HepG2 (cell line): ENCODE measurements at regions not wholly inside any gene's neighbourhood (a gene's known extent, or its start where the extent isn't known, plus 50 kb on each side); places are given as distances from the start of the nearest gene placed in this dataset.

ENCODE experiments used
- ATAC-seq: fragments of 200-7000 bp; cut with Tn5 transposase; 3 replicates; pipeline ENCODE4 v1.9.1; 2020; ENCODE audit warnings: mild to moderate bottlenecking, moderate library complexity
- BruUV-seq: library from RNA; stranded (reverse); fragments of 400-500 nt; replicated peaks from 2 replicates; lab custom pipeline; 2021; lab: Mats Ljungman, UMichigan
- CTCF ChIA-PET: fragments of 300-600 bp; formaldehyde crosslinking; extraction: SDS; loops from one replicate; lab custom pipeline; 2021; ENCODE audit warnings: low total read pairs, inconsistent platforms, low intra/inter-chr PET ratio; lab: Yijun Ruan, JAX
- POLR2A ChIA-PET: fragments of 350-600 bp; sonication (Branson Sonifier 250); formaldehyde crosslinking; loops from one replicate; lab custom pipeline; 2020; ENCODE audit warnings: antibody characterized with exemption, inconsistent platforms; lab: Yijun Ruan, JAX
- DNase-seq: peaks from one replicate; pipeline ENCODE4 v3.0.0-alpha.2; 2015; ENCODE audit warnings: low spot score
- FAIRE-seq: peaks from 3 replicates; lab custom pipeline; 2011; peaks lifted over from hg19 to GRCh38; lab: Jason Lieb, UNC
- H2AFZ ChIP-seq: one replicate; pipeline ENCODE4 v1.6.1; 2011; ENCODE audit warnings: low read length, inconsistent platforms
- H3K27ac ChIP-seq: fragments of 300-600 bp; 3 replicates; pipeline ENCODE4 v1.8.0; 2011; ENCODE audit warnings: mixed run types, mild to moderate bottlenecking, mixed read lengths, low read length, inconsistent platforms; ENCODE audit not compliant: insufficient read depth; ENCODE audit errors: extremely low read length
- H3K27me3 ChIP-seq, 2 experiments: fragments of 200-600 bp in 1 of 2; 2 replicates in 1 of 2; 3 replicates in 1 of 2; pipeline versions ENCODE4 v1.6.0 to v1.8.0; 2011; ENCODE audit warnings: low read length in 2 of 2, mild to moderate bottlenecking in 2 of 2, moderate library complexity in 2 of 2, inconsistent platforms in 1 of 2; ENCODE audit not compliant: insufficient read depth in 2 of 2, control insufficient read depth in 1 of 2
- H3K36me3 ChIP-seq, 2 experiments: fragments of 200-600 bp in 1 of 2; replicated peaks in 1 of 2; 2 replicates in 1 of 2; 3 replicates in 1 of 2; pipeline versions ENCODE4 v1.5.1 to v1.8.0; 2011; ENCODE audit warnings: low read length in 2 of 2, inconsistent platforms in 1 of 2; ENCODE audit not compliant: insufficient read depth in 2 of 2, control insufficient read depth in 1 of 2
- H3K4me1 ChIP-seq: 2 replicates; pipeline ENCODE4 v1.5.1; 2012; ENCODE audit warnings: low read length, inconsistent platforms; ENCODE audit not compliant: insufficient read depth
- H3K4me2 ChIP-seq: 2 replicates; pipeline ENCODE4 v1.6.0; 2011; ENCODE audit warnings: low read depth, low read length, inconsistent platforms
- H3K4me3 ChIP-seq, 3 experiments: fragments of 200-600 bp in 1 of 3; sonication (generic), shearing (Covaris generic) in 1 of 3; replicated peaks in 1 of 3; 2 replicates each; pipeline ENCODE4 v1.5.1; 2011 to 2016; ENCODE audit warnings: low read length in 3 of 3, inconsistent platforms in 2 of 3, low read depth in 2 of 3, mild to moderate bottlenecking in 2 of 3, control low read depth in 1 of 3, mixed read lengths in 1 of 3; ENCODE audit not compliant: insufficient read depth in 1 of 3
- H3K79me2 ChIP-seq: one replicate; pipeline ENCODE4 v1.6.1; 2011; ENCODE audit warnings: low read length, inconsistent platforms; ENCODE audit not compliant: insufficient read depth
- H3K9ac ChIP-seq: 2 replicates; pipeline ENCODE4 v1.6.0; 2011; ENCODE audit warnings: mild to moderate bottlenecking, low read depth, low read length, inconsistent platforms; ENCODE audit not compliant: insufficient read depth
- H3K9me3 ChIP-seq: 2 replicates; pipeline ENCODE4 v1.5.1; 2012; ENCODE audit warnings: mild to moderate bottlenecking, low read length
- H4K20me1 ChIP-seq: 2 replicates; pipeline ENCODE4 v1.6.0; 2011; ENCODE audit warnings: inconsistent platforms, mild to moderate bottlenecking, low read length, moderate library complexity; ENCODE audit not compliant: insufficient read depth
- CREB1 ChIP-seq, 2 experiments: fragments of 450-650 bp in 1 of 2; IDR thresholded peaks; 2 replicates each; pipeline ENCODE4 v1.6.1; 2016 to 2017; ENCODE audit warnings: control low read depth in 1 of 2, mild to moderate bottlenecking in 1 of 2, missing compliant biosample characterization in 1 of 2, missing genetic modification characterization in 1 of 2
- ZNF224 ChIP-seq: sonication (generic); formaldehyde crosslinking; IDR thresholded peaks from 2 replicates; pipeline ENCODE4 v1.5.0; 2020; ENCODE audit warnings: mild to moderate bottlenecking, missing genetic modification reagents
- ZNF501 ChIP-seq: sonication (generic); formaldehyde crosslinking; IDR thresholded peaks from 2 replicates; pipeline ENCODE4 v1.5.1; 2020; ENCODE audit warnings: mild to moderate bottlenecking, moderate library complexity, missing genetic modification reagents
- ZNF563 ChIP-seq: sonication (generic); formaldehyde crosslinking; IDR thresholded peaks from 2 replicates; pipeline ENCODE4 v1.8.0; 2022; ENCODE audit warnings: mild to moderate bottlenecking, moderate library complexity, missing genetic modification reagents
- in situ Hi-C: cut with HindIII; loops from 2 replicates; pipeline ENCODE4 v1.10.0; 2017; ENCODE audit warnings: low pct_unique_long_range_greater_than_20kb; ENCODE audit not compliant: extremely low pct_ligation_motif_present
- intact Hi-C: fragments of 100-400 bp; cut with micrococcal nuclease; formaldehyde crosslinking; loops from one replicate; pipeline ENCODE4 v1.10.0; 2022; ENCODE audit not compliant: unreplicated experiment
- TF ChIP-seq, protein P1 (sequence below): IDR thresholded peaks from 2 replicates; pipeline ENCODE4 v1.6.1; 2016; ENCODE audit warnings: mild to moderate bottlenecking, missing biosample characterization, missing genetic modification reagents
- TF ChIP-seq, protein P2 (sequence below): sonication (generic); formaldehyde crosslinking; IDR thresholded peaks from 2 replicates; pipeline ENCODE4; 2020; ENCODE audit warnings: missing genetic modification reagents, mild to moderate bottlenecking, borderline replicate concordance

DNA sequence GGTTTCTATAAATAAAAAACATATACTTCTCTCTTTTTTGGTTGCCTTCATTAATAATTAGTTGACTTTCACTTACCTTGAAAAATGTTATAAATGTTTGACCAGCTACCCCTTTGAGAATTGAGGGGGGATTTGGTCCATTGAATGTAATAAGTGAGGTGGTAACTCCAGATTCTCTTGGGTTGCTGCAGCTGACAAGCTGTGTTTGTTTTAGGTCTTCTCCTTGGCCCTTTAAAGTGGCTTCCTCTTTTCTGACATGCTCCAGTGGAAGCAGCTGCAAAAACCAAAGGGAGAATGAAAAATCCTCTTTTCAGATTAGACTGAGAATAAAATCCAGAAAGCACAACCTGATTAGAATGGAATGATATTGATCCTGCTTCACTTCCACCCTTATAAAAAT is 410.5 kb downstream of the TMEM38B start:
- Histone ChIP-seq H4K20me1 (no peaks in the 10 kb centered on the region), H3K9ac (no peak overlapping the region), H3K27me3 (no peaks in the 10 kb centered on the region), H2AFZ (no peak overlapping the region), H3K4me2 (no peak overlapping the region), H3K9me3 (no peaks in the 10 kb centered on the region), H3K36me3 (no peaks in the 10 kb centered on the region), H3K4me3 (no peak overlapping the region), H3K27ac (no peak overlapping the region), H3K79me2 (no peaks in the 10 kb centered on the region), H3K4me1 (no peaks in the 10 kb centered on the region)
- intact Hi-C loops (no loop called here), in situ Hi-C loops (no loop called here)
- ChIA-PET POLR2A (no interaction called here), CTCF (no interaction called here)
- FAIRE-seq, result no peak
- BruUV-seq, result no TSS peak
- TF ChIP-seq ZNF563 (CRISPR knock-in tag) (no peak), ZNF501 (CRISPR knock-in tag) (no peak), CREB1 (IDR thresholded peaks at IDR 0.05) (no peak), CREB1 (CRISPR knock-in tag; IDR thresholded peaks at IDR 0.05) (no peak), ZNF224 (CRISPR knock-in tag) (no peak)
- TF ChIP-seq, protein P1, sequence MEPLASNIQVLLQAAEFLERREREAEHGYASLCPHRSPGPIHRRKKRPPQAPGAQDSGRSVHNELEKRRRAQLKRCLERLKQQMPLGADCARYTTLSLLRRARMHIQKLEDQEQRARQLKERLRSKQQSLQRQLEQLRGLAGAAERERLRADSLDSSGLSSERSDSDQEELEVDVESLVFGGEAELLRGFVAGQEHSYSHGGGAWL (CRISPR knock-in tag), result no peak
- TF ChIP-seq, protein P2, sequence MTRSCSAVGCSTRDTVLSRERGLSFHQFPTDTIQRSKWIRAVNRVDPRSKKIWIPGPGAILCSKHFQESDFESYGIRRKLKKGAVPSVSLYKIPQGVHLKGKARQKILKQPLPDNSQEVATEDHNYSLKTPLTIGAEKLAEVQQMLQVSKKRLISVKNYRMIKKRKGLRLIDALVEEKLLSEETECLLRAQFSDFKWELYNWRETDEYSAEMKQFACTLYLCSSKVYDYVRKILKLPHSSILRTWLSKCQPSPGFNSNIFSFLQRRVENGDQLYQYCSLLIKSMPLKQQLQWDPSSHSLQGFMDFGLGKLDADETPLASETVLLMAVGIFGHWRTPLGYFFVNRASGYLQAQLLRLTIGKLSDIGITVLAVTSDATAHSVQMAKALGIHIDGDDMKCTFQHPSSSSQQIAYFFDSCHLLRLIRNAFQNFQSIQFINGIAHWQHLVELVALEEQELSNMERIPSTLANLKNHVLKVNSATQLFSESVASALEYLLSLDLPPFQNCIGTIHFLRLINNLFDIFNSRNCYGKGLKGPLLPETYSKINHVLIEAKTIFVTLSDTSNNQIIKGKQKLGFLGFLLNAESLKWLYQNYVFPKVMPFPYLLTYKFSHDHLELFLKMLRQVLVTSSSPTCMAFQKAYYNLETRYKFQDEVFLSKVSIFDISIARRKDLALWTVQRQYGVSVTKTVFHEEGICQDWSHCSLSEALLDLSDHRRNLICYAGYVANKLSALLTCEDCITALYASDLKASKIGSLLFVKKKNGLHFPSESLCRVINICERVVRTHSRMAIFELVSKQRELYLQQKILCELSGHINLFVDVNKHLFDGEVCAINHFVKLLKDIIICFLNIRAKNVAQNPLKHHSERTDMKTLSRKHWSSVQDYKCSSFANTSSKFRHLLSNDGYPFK (CRISPR knock-in tag), result no peak
- DNase-seq, result no peak
- no peak for ATAC-seq
